Tibial artery (tissue), 4 donors: ENCODE measurements at regions not wholly inside any gene's neighbourhood (a gene's known extent, or its start where the extent isn't known, plus 50 kb on each side); places are given as distances from the start of the nearest gene placed in this dataset.

Source experiments
- DNase-seq, 2 donors: peaks; one replicate each; pipeline ENCODE4 v3.0.0-alpha.2; 2019
- H3K27ac ChIP-seq, 2 donors: fragments of 200-600 bp; sonication (generic) in 1 of 2; 1 replicate in 1 of 2; 2 replicates in 1 of 2; pipeline ENCODE4 v1.5.1; 2018 to 2019; ENCODE audit warnings: mild to moderate bottlenecking in 1 of 2
- H3K27me3 ChIP-seq, 2 donors: fragments of 200-600 bp; sonication (generic) in 1 of 2; one replicate each; pipeline versions ENCODE4 v1.5.1 to v1.6.0; 2016 to 2019
- H3K36me3 ChIP-seq, 3 donors: fragments of 200-600 bp; sonication (generic) in 2 of 3; one replicate each; pipeline ENCODE4 v1.5.1; 2016 to 2019; ENCODE audit warnings: mild to moderate bottlenecking in 2 of 3
- H3K4me1 ChIP-seq, 4 donors: fragments of 200-600 bp; sonication (generic) in 2 of 4; 1 replicate in 3 of 4; 2 replicates in 1 of 4; pipeline ENCODE4 v1.5.1; 2016 to 2019
- H3K4me3 ChIP-seq, 2 donors: fragments of 200-600 bp; sonication (generic) in 1 of 2; 1 replicate in 1 of 2; 2 replicates in 1 of 2; pipeline ENCODE4 v1.5.1; 2018 to 2019; ENCODE audit warnings: mild to moderate bottlenecking in 2 of 2
- H3K9me3 ChIP-seq, 3 donors: fragments of 200-600 bp; sonication (generic) in 1 of 3; one replicate each; pipeline ENCODE4 v1.5.1; 2016 to 2019
- CTCF ChIP-seq, 2 experiments: fragments of 200-600 bp in 1 of 2; fragments of 450-650 bp in 1 of 2; IDR thresholded peaks; one replicate each; pipeline ENCODE4 v1.5.1; 2017 to 2019; ENCODE audit warnings: antibody characterized with exemption in 2 of 2, mild to moderate bottlenecking in 1 of 2, moderate library complexity in 1 of 2
- intact Hi-C: fragments of 100-400 bp; cut with DNase I; formaldehyde crosslinking; loops from one replicate; pipeline ENCODE4 v1.15.0; 2023; ENCODE audit warnings: low total_unique reads

DNA sequence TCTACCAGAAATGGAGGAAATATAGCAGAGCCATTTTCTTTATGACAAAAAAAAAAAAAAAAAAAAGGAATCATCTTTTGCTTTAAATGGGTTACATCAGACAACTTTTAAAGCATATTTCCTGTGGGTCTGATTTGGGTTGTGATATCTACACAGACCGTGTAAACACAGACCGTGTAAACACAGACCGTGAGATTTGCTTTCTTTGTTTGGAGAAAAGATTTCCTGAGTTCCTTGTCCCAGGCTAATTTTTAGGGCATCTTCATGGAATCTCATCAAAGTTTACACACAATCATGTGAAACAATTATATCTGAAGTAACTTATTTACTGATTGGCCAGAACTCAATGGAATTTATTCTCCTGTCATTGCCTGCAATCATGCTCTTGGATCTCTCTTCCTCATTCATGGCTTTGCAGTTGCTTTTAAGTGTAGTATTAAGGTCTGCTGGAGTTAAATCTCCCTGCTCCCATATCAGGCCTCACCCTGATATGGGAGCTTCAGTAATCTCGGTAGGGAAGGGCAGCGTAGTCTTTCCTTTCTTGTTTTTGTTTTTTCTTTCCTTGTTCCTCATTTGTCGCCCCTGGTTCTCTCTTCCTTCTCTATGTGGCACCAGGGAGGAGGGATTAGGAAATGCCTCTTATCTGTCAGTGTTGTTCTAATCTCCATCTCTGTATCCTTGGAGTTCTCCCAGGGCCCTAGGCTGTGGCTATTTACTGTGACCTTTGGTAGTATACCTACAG lies 248.6 kb upstream of the JADE1 start:
- intact Hi-C loops = no loop called here
- no peak for TF ChIP-seq CTCF (IDR thresholded peaks at IDR 0.05)
- Histone ChIP-seq H3K4me3 (no peak overlapping the region), H3K9me3 (no peaks in the 10 kb centered on the region), H3K36me3 (no peaks in the 10 kb centered on the region), H3K27me3 (no peaks in the 10 kb centered on the region), H3K27ac (no peak overlapping the region), H3K4me1 (peaks cover 0 to 28% (median 4%) of the 10 kb centered on the region in 4 donors)
- no peak for DNase-seq

GRCh38 chr4:128558896-128559679 lies 250.4 kb upstream of the JADE1 start:
- Histone ChIP-seq H3K36me3 (no peaks in the 10 kb centered on the region), H3K27me3 (no peaks in the 10 kb centered on the region), H3K4me3 (no peak overlapping the region), H3K9me3 (no peaks in the 10 kb centered on the region), H3K27ac (peak overlapping the region; percentile 58 to 61), H3K4me1 (peaks cover 0 to 30% (median 6%) of the 10 kb centered on the region in 4 donors)
- TF ChIP-seq CTCF (IDR thresholded peaks at IDR 0.05) = no peak
- intact Hi-C loops = loop anchor here (10.0 kb wide), 1 partner anchor 274 kb away; the partner anchor contains the start of gene PGRMC2
- DNase-seq = no peak

DNA sequence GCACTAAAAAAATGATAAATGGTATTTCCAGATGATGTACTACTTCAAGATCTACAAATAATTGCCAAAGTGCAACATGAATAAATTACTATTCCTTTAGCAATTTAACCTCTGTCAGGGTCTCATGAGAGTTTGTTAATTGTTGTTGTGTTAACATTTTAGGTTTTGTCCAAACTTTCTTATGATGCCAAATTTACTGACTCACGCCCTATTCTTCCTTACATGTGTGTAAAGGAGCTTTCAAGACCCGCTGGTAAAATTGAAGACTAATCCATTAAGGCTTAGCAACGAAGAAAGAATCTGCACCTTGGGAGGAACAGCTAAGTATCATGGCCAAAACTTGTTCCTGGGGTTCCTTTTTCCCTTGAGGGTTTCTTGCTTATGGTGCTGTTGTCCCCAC lies 252.7 kb upstream of the JADE1 start:
- no peaks in the 10 kb centered on the region for H3K9me3 ChIP-seq
- intact Hi-C loops = loop anchor here (10.0 kb wide), 1 partner anchor 272 kb away; the partner anchor contains the start of gene PGRMC2
- TF ChIP-seq CTCF (IDR thresholded peaks at IDR 0.05) = no peak
- no peak overlapping the region for H3K4me3 ChIP-seq
- no peaks in the 10 kb centered on the region for H3K36me3 ChIP-seq
- no peak for DNase-seq
- no peak overlapping the region for H3K27ac ChIP-seq
- H3K27me3 ChIP-seq = no peaks in the 10 kb centered on the region
- peaks cover 0 to 26% (median 6%) of the 10 kb centered on the region in 4 donors for H3K4me1 ChIP-seq

DNA sequence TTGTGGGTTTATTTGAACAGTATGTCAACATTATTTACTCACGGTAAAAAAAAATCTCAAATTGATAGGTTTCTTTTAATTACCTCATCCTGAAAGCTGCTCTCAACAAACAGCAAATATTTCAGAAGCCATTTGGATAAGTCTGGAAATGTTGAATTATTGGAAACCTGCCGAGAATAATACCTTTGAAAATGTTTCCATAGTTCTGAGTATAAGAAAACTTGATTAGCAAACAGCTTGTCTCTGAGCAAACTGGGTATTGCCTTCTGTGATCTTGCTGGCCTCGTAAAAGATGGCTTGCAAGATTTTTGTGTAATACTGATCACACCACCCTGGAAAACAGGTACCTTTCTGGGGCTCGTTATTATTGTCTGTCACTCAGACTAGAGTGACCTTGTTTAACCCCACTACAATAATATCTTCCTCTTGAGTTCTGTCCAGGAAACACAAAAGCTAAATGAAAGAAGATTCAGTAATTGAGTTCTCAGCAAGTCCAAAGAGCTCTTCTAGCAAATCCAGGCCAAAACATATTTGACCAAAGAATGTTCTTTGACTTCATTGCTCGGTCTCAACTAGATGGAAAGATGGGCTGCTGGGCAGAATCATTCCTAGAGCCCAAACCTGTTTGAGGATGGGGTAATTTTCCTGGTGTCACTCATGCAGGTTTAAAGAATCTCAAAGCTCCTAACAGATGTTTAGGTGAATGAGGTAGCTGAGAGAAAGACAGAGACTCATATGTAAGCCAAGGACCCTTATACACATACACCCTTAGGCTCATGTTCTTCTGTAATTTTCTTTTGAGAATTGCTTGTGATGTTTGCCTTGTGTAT lies 255.6 kb upstream of the JADE1 start:
- Histone ChIP-seq H3K4me1 (peaks cover 0 to 14% (median 6%) of the 10 kb centered on the region in 4 donors), H3K27me3 (no peaks in the 10 kb centered on the region), H3K36me3 (no peaks in the 10 kb centered on the region), H3K9me3 (no peaks in the 10 kb centered on the region), H3K27ac (peak overlapping the region; percentile 79 to 86), H3K4me3 (peak overlapping the region; percentile 56)
- intact Hi-C loops = loop anchor here (10.0 kb wide), 1 partner anchor 269 kb away; the partner anchor contains the start of gene PGRMC2
- DNase-seq = no peak
- TF ChIP-seq CTCF (IDR thresholded peaks at IDR 0.05) = no peak

DNA sequence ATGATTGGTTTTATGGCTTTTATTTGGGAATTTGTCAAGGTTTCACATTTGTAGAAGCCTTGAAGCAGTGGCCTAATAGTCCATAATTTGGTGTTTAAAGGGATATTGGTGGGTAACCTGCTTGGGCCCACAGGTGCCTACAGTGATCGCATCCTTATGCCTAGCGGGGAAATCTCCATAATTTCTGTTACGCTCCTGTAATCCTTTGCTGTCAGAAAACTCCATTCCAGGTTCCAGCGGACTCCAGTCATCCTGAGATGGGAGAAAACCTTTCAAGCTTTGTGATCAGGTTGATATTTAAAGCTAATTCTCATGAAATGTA lies 257.0 kb upstream of the JADE1 start:
- DNase-seq = no peak
- Histone ChIP-seq H3K9me3 (no peaks in the 10 kb centered on the region), H3K27ac (peak overlapping the region; percentile 79 to 86), H3K4me3 (peak overlapping the region; percentile 56), H3K27me3 (no peaks in the 10 kb centered on the region), H3K4me1 (peaks cover 0 to 13% (median 6%) of the 10 kb centered on the region in 4 donors), H3K36me3 (no peaks in the 10 kb centered on the region)
- intact Hi-C loops = loop anchor here (10.0 kb wide), 1 partner anchor 268 kb away; the partner anchor contains the start of gene PGRMC2
- no peak for TF ChIP-seq CTCF (IDR thresholded peaks at IDR 0.05)
